ENCODE measurements at regions not wholly inside any gene's neighbourhood (a gene's known extent, or its start where the extent isn't known, plus 50 kb on each side); places are given as distances from the start of the nearest gene placed in this dataset.

- in situ Hi-C loops (cut with HindIII; ENCODE audit: low pct_unique_long_range_greater_than_20kb, low sequenced_read_pairs) = no loop called here
- no peak for DNase-seq (ENCODE audit: low read depth, low spot score)
Measured at GRCh38 chr11:109267293-109268095, 154.5 kb upstream of the C11orf87 start.

GRCh38 chr11:109275931-109276330 lies 146.1 kb upstream of the C11orf87 start:
- DNase-seq (ENCODE audit: low read depth, low spot score) = no peak
- in situ Hi-C loops (cut with HindIII; ENCODE audit: low pct_unique_long_range_greater_than_20kb, low sequenced_read_pairs) = no loop called here

GRCh38 chr11:109285465-109285864 lies 136.5 kb upstream of the C11orf87 start:
- no peak for DNase-seq (ENCODE audit: low read depth, low spot score)
- in situ Hi-C loops (cut with HindIII; ENCODE audit: low pct_unique_long_range_greater_than_20kb, low sequenced_read_pairs) = no loop called here

GRCh38 chr11:109291553-109291952 lies 130.4 kb upstream of the C11orf87 start:
- no peak for DNase-seq (ENCODE audit: low read depth, low spot score)
- in situ Hi-C loops (cut with HindIII; ENCODE audit: low pct_unique_long_range_greater_than_20kb, low sequenced_read_pairs) = no loop called here

GRCh38 chr11:109298865-109299264 lies 123.1 kb upstream of the C11orf87 start:
- no peak for DNase-seq (ENCODE audit: low read depth, low spot score)
- in situ Hi-C loops (cut with HindIII; ENCODE audit: low pct_unique_long_range_greater_than_20kb, low sequenced_read_pairs) = no loop called here

GRCh38 chr11:109300211-109300610 lies 121.8 kb upstream of the C11orf87 start:
- in situ Hi-C loops (cut with HindIII; ENCODE audit: low pct_unique_long_range_greater_than_20kb, low sequenced_read_pairs) = no loop called here
- DNase-seq (ENCODE audit: low read depth, low spot score) = no peak

- in situ Hi-C loops (cut with HindIII; ENCODE audit: low pct_unique_long_range_greater_than_20kb, low sequenced_read_pairs) = no loop called here
Measured at GRCh38 chr11:109302591-109303334, 119.2 kb upstream of the C11orf87 start.

GRCh38 chr11:109303342-109303741 lies 118.6 kb upstream of the C11orf87 start:
- in situ Hi-C loops (cut with HindIII; ENCODE audit: low pct_unique_long_range_greater_than_20kb, low sequenced_read_pairs) = no loop called here
- no peak for DNase-seq (ENCODE audit: low read depth, low spot score)

More at GRCh38 chr11:109302591-109303334, 119.2 kb upstream of the C11orf87 start:
- DNase-seq (ENCODE audit: low read depth, low spot score) = no peak

- in situ Hi-C loops (cut with HindIII; ENCODE audit: low pct_unique_long_range_greater_than_20kb, low sequenced_read_pairs) = no loop called here
- DNase-seq (ENCODE audit: low read depth, low spot score) = no peak
Measured at GRCh38 chr11:109304159-109304558, 117.8 kb upstream of the C11orf87 start.

- no peak for DNase-seq (ENCODE audit: low read depth, low spot score)
- in situ Hi-C loops (cut with HindIII; ENCODE audit: low pct_unique_long_range_greater_than_20kb, low sequenced_read_pairs) = no loop called here
Measured at GRCh38 chr11:109305009-109305408, 117.0 kb upstream of the C11orf87 start.

- no peak for DNase-seq (ENCODE audit: low read depth, low spot score)
- in situ Hi-C loops (cut with HindIII; ENCODE audit: low pct_unique_long_range_greater_than_20kb, low sequenced_read_pairs) = no loop called here
Measured at GRCh38 chr11:109306322-109306721, 115.7 kb upstream of the C11orf87 start.

- in situ Hi-C loops (cut with HindIII; ENCODE audit: low pct_unique_long_range_greater_than_20kb, low sequenced_read_pairs) = no loop called here
- no peak for DNase-seq (ENCODE audit: low read depth, low spot score)
Measured at GRCh38 chr11:109307366-109307765, 114.6 kb upstream of the C11orf87 start.

- DNase-seq (ENCODE audit: low read depth, low spot score) = no peak
- in situ Hi-C loops (cut with HindIII; ENCODE audit: low pct_unique_long_range_greater_than_20kb, low sequenced_read_pairs) = no loop called here
Measured at GRCh38 chr11:109308551-109308950, 113.4 kb upstream of the C11orf87 start.

- no peak for DNase-seq (ENCODE audit: low read depth, low spot score)
- in situ Hi-C loops (cut with HindIII; ENCODE audit: low pct_unique_long_range_greater_than_20kb, low sequenced_read_pairs) = no loop called here
Measured at GRCh38 chr11:109309153-109309552, 112.8 kb upstream of the C11orf87 start.

- in situ Hi-C loops (cut with HindIII; ENCODE audit: low pct_unique_long_range_greater_than_20kb, low sequenced_read_pairs) = no loop called here
- no peak for DNase-seq (ENCODE audit: low read depth, low spot score)
Measured at GRCh38 chr11:109317726-109318125, 104.3 kb upstream of the C11orf87 start.

GRCh38 chr11:109320595-109320994 lies 101.4 kb upstream of the C11orf87 start:
- no peak for DNase-seq (ENCODE audit: low read depth, low spot score)
- in situ Hi-C loops (cut with HindIII; ENCODE audit: low pct_unique_long_range_greater_than_20kb, low sequenced_read_pairs) = no loop called here

GRCh38 chr11:109326781-109327180 lies 95.2 kb upstream of the C11orf87 start:
- in situ Hi-C loops (cut with HindIII; ENCODE audit: low pct_unique_long_range_greater_than_20kb, low sequenced_read_pairs) = no loop called here

GRCh38 chr11:109329716-109330115 lies 92.3 kb upstream of the C11orf87 start:
- in situ Hi-C loops (cut with HindIII; ENCODE audit: low pct_unique_long_range_greater_than_20kb, low sequenced_read_pairs) = no loop called here

More at GRCh38 chr11:109326781-109327180, 95.2 kb upstream of the C11orf87 start:
- no peak for DNase-seq (ENCODE audit: low read depth, low spot score)

GRCh38 chr11:109338131-109338530 lies 83.9 kb upstream of the C11orf87 start:
- DNase-seq (ENCODE audit: low read depth, low spot score) = no peak
- in situ Hi-C loops (cut with HindIII; ENCODE audit: low pct_unique_long_range_greater_than_20kb, low sequenced_read_pairs) = no loop called here

More at GRCh38 chr11:109329716-109330115, 92.3 kb upstream of the C11orf87 start:
- DNase-seq (ENCODE audit: low read depth, low spot score) = no peak

Data from SK-MEL-5 (cell line).